ENCODE measurements at regions not wholly inside any gene's neighbourhood (a gene's known extent, or its start where the extent isn't known, plus 50 kb on each side); places are given as distances from the start of the nearest gene placed in this dataset.

- WGBS (ENCODE audit: low lambda C conversion rate, missing lambda C conversion rate) = 96% methylated on average over 3 of the region's 3 CpGs
- no peak overlapping the region for H3K4me2 ChIP-seq
Measured at GRCh38 chr6:14992382-14992781, 253.5 kb upstream of the JARID2 start.

GRCh38 chr6:14995208-14995607, 250.7 kb upstream of the JARID2 start:
- Histone ChIP-seq H2AFZ (no peak overlapping the region), H3K36me3 (replicated peaks; ENCODE audit: insufficient read depth, low read depth) (no peaks in the 10 kb centered on the region), H3K9me2 (replicated peaks; ENCODE audit: insufficient read depth) (no peaks in the 10 kb centered on the region), H3K4me3 (no peak overlapping the region), H3K9me3 (ENCODE audit: low read depth) (no peaks in the 10 kb centered on the region), H3K4me1 (ENCODE audit: insufficient read depth) (no peaks in the 10 kb centered on the region), H4K20me1 (ENCODE audit: insufficient read depth, poor library complexity, severe bottlenecking) (no peaks in the 10 kb centered on the region), H3K27me3 (peaks cover 3% of the 10 kb centered on the region), H3K79me2 (no peaks in the 10 kb centered on the region), H3K27ac (no peak overlapping the region), H3K4me2 (no peak overlapping the region)
- 48% methylated on average over 5 of the region's 5 CpGs for WGBS (ENCODE audit: low lambda C conversion rate, missing lambda C conversion rate)
- TF ChIP-seq EZH2phosphoT487 (IDR thresholded peaks at IDR 0.05; ENCODE audit: low read depth, severe bottlenecking, unreplicated experiment) = no peak
- no peak for TF ChIP-seq CTCF (IDR thresholded peaks at IDR 0.05; ENCODE audit: poor library complexity)
- no peak for TF ChIP-seq EZH2 (IDR thresholded peaks at IDR 0.05; ENCODE audit: borderline replicate concordance)
- no peak for DNase-seq (ENCODE audit: low spot score)

More at GRCh38 chr6:14992382-14992781, 253.5 kb upstream of the JARID2 start:
- Histone ChIP-seq H4K20me1 (ENCODE audit: insufficient read depth, poor library complexity, severe bottlenecking) (no peaks in the 10 kb centered on the region), H2AFZ (no peak overlapping the region), H3K9me2 (replicated peaks; ENCODE audit: insufficient read depth) (no peaks in the 10 kb centered on the region), H3K36me3 (replicated peaks; ENCODE audit: insufficient read depth, low read depth) (no peaks in the 10 kb centered on the region), H3K4me1 (ENCODE audit: insufficient read depth) (no peaks in the 10 kb centered on the region), H3K27me3 (peaks cover 3% of the 10 kb centered on the region), H3K4me3 (no peak overlapping the region), H3K79me2 (no peaks in the 10 kb centered on the region), H3K27ac (no peak overlapping the region), H3K9me3 (ENCODE audit: low read depth) (no peaks in the 10 kb centered on the region)
- no peak for TF ChIP-seq CTCF (IDR thresholded peaks at IDR 0.05; ENCODE audit: poor library complexity)
- no peak for TF ChIP-seq EZH2phosphoT487 (IDR thresholded peaks at IDR 0.05; ENCODE audit: low read depth, severe bottlenecking, unreplicated experiment)
- TF ChIP-seq EZH2 (IDR thresholded peaks at IDR 0.05; ENCODE audit: borderline replicate concordance) = no peak
- no peak for DNase-seq (ENCODE audit: low spot score)

GRCh38 chr6:14995966-14996602, 249.8 kb upstream of the JARID2 start:
- H3K9me2 ChIP-seq (replicated peaks; ENCODE audit: insufficient read depth) = no peaks in the 10 kb centered on the region
- 94% methylated on average over 12 of the region's 12 CpGs for WGBS (ENCODE audit: low lambda C conversion rate, missing lambda C conversion rate)
- no peak overlapping the region for H3K27ac ChIP-seq
- H3K27me3 ChIP-seq = peaks cover 3% of the 10 kb centered on the region
- no peak overlapping the region for H3K4me2 ChIP-seq
- no peaks in the 10 kb centered on the region for H3K36me3 ChIP-seq (replicated peaks; ENCODE audit: insufficient read depth, low read depth)
- DNase-seq (ENCODE audit: low spot score) = no peak
- H2AFZ ChIP-seq = no peak overlapping the region
- H4K20me1 ChIP-seq (ENCODE audit: insufficient read depth, poor library complexity, severe bottlenecking) = no peaks in the 10 kb centered on the region
- no peak overlapping the region for H3K4me3 ChIP-seq
- no peaks in the 10 kb centered on the region for H3K4me1 ChIP-seq (ENCODE audit: insufficient read depth)
- TF ChIP-seq EZH2 (IDR thresholded peaks at IDR 0.05; ENCODE audit: borderline replicate concordance) = no peak
- H3K9me3 ChIP-seq (ENCODE audit: low read depth) = no peaks in the 10 kb centered on the region
- H3K79me2 ChIP-seq = no peaks in the 10 kb centered on the region

GRCh38 chr6:14996892-14997291, 249.0 kb upstream of the JARID2 start:
- Histone ChIP-seq H3K9me2 (replicated peaks; ENCODE audit: insufficient read depth) (no peaks in the 10 kb centered on the region), H3K36me3 (replicated peaks; ENCODE audit: insufficient read depth, low read depth) (no peaks in the 10 kb centered on the region), H3K4me1 (ENCODE audit: insufficient read depth) (no peaks in the 10 kb centered on the region), H2AFZ (no peak overlapping the region), H3K4me3 (no peak overlapping the region), H3K79me2 (no peaks in the 10 kb centered on the region), H3K4me2 (no peak overlapping the region), H3K27ac (no peak overlapping the region), H4K20me1 (ENCODE audit: insufficient read depth, poor library complexity, severe bottlenecking) (no peaks in the 10 kb centered on the region), H3K9me3 (ENCODE audit: low read depth) (no peaks in the 10 kb centered on the region), H3K27me3 (peaks cover 3% of the 10 kb centered on the region)
- TF ChIP-seq CTCF (IDR thresholded peaks at IDR 0.05; ENCODE audit: poor library complexity) (no peak), EZH2 (IDR thresholded peaks at IDR 0.05; ENCODE audit: borderline replicate concordance) (no peak), EZH2phosphoT487 (IDR thresholded peaks at IDR 0.05; ENCODE audit: low read depth, severe bottlenecking, unreplicated experiment) (no peak)
- no peak for DNase-seq (ENCODE audit: low spot score)
- WGBS (ENCODE audit: low lambda C conversion rate, missing lambda C conversion rate) = 86% methylated on average over 4 of the region's 4 CpGs
